OCI-LY7 (cell line): ENCODE measurements at regions not wholly inside any gene's neighbourhood (a gene's known extent, or its start where the extent isn't known, plus 50 kb on each side); places are given as distances from the start of the nearest gene placed in this dataset.

Experiments
- EZH2phosphoT487 ChIP-seq: fragments of 200-600 bp; sonication (generic); IDR thresholded peaks from 2 replicates; pipeline ENCODE4 v1.6.1; 2018; ENCODE audit warnings: low read depth, borderline replicate concordance, mild to moderate bottlenecking, mixed run types, antibody characterized with exemption, low read length, moderate library complexity, mixed read lengths
- TF ChIP-seq, protein P1 (sequence below): fragments of 200-600 bp; sonication (generic); conservative IDR thresholded peaks from 2 replicates; pipeline ENCODE4 v1.5.1; 2014; ENCODE audit warnings: mild to moderate bottlenecking, antibody characterized with exemption, low read length, moderate library complexity, mixed read lengths

GRCh38 chr16:85992359-85992758 is 93.4 kb downstream of the IRF8 start:
- TF ChIP-seq, protein P1, sequence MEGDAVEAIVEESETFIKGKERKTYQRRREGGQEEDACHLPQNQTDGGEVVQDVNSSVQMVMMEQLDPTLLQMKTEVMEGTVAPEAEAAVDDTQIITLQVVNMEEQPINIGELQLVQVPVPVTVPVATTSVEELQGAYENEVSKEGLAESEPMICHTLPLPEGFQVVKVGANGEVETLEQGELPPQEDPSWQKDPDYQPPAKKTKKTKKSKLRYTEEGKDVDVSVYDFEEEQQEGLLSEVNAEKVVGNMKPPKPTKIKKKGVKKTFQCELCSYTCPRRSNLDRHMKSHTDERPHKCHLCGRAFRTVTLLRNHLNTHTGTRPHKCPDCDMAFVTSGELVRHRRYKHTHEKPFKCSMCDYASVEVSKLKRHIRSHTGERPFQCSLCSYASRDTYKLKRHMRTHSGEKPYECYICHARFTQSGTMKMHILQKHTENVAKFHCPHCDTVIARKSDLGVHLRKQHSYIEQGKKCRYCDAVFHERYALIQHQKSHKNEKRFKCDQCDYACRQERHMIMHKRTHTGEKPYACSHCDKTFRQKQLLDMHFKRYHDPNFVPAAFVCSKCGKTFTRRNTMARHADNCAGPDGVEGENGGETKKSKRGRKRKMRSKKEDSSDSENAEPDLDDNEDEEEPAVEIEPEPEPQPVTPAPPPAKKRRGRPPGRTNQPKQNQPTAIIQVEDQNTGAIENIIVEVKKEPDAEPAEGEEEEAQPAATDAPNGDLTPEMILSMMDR: no peak
- TF ChIP-seq EZH2phosphoT487: no peak
